ENCODE measurements at regions not wholly inside any gene's neighbourhood (a gene's known extent, or its start where the extent isn't known, plus 50 kb on each side); places are given as distances from the start of the nearest gene placed in this dataset.
"Not testable (repeated sequence)": the region's sequence is repeated elsewhere in the genome, so short reads cannot be mapped to it uniquely, and the experiment has no call there.

DNA sequence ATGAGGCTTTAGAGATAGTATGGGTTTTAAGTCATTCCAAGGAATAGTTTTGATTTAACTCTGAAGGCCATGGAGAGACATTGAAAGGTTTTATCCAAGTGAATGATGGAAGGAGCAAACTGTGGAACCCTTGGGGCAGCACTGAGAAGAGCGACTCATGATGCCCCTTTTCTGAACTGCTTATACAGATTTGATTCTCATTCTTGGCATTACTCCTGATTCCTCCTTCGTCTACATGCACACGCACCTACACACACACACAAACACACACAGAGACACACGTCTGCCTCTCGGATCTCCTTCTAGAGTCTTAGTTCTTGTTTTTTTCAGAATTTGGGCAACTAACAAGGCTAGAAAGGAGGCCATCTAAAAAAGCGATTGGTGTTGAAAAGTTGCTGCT is 94.1 kb upstream of the TPTE start:
- not testable (repeated sequence) for TF ChIP-seq POLR2A (IDR thresholded peaks at IDR 0.05; ENCODE audit: low read length); SREBF2 (IDR thresholded peaks at IDR 0.05)

Data from A549 (cell line).